ENCODE measurements at regions not wholly inside any gene's neighbourhood (a gene's known extent, or its start where the extent isn't known, plus 50 kb on each side); places are given as distances from the start of the nearest gene placed in this dataset.

- TF ChIP-seq CTCF (IDR thresholded peaks at IDR 0.05) (no peak), POLR2AphosphoS5 (IDR thresholded peaks at IDR 0.05) (no peak), POLR2A (IDR thresholded peaks at IDR 0.05) (no peak)
- WGBS, result 91% methylated on average over 3 of the region's 3 CpGs
- Histone ChIP-seq H3K27ac (no peak overlapping the region), H3K36me3 (no peaks in the 10 kb centered on the region), H3K4me3 (no peak overlapping the region), H3K9me3 (no peaks in the 10 kb centered on the region), H3K4me1 (replicated peaks) (no peaks in the 10 kb centered on the region), H3K27me3 (replicated peaks; ENCODE audit: insufficient read depth) (no peaks in the 10 kb centered on the region)
- intact Hi-C loops (cut with DNase I), result no loop called here
- DNase-seq (ENCODE audit: low spot score), result no peak
Observed at GRCh38 chr3:110733045-110733444, 338.6 kb upstream of the NECTIN3 start.

GRCh38 chr3:110734524-110734923 is 337.1 kb upstream of the NECTIN3 start:
- 76% methylated on average over 5 of the region's 5 CpGs for WGBS

DNA sequence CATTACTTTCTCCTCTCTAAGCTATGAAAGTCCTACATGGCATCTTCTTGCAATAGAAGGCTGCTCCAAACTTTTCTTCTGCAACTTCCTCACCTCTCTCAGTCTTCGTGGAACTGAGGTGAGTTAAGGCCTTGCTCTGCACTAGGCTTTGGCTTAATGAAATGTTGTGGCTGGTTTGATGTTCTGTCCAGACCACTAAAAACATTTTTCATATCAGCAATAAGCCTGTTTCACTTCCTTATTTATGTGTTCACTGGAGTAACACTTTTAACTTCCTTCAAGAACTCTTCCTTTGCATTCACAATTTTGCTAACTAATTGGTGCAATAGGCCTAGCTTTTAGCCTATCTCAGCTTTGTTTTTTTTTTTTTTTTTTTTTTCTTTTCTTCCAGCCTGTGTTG is 335.3 kb upstream of the NECTIN3 start:
- Histone ChIP-seq H3K4me1 (replicated peaks) (no peaks in the 10 kb centered on the region), H3K27me3 (replicated peaks; ENCODE audit: insufficient read depth) (no peaks in the 10 kb centered on the region), H3K36me3 (no peaks in the 10 kb centered on the region), H3K27ac (no peak overlapping the region), H3K9me3 (no peaks in the 10 kb centered on the region), H3K4me3 (no peak overlapping the region)
- intact Hi-C loops (cut with DNase I), result no loop called here
- TF ChIP-seq POLR2A (IDR thresholded peaks at IDR 0.05) (no peak), POLR2AphosphoS5 (IDR thresholded peaks at IDR 0.05) (no peak), CTCF (IDR thresholded peaks at IDR 0.05) (no peak)
- DNase-seq (ENCODE audit: low spot score), result no peak
- 76% methylated on average over 1 of the region's 1 CpG for WGBS

More at GRCh38 chr3:110734524-110734923, 337.1 kb upstream of the NECTIN3 start:
- Histone ChIP-seq H3K27me3 (replicated peaks; ENCODE audit: insufficient read depth) (no peaks in the 10 kb centered on the region), H3K4me3 (no peak overlapping the region), H3K27ac (no peak overlapping the region), H3K36me3 (no peaks in the 10 kb centered on the region), H3K9me3 (no peaks in the 10 kb centered on the region), H3K4me1 (replicated peaks) (no peaks in the 10 kb centered on the region)
- no peak for DNase-seq (ENCODE audit: low spot score)
- no peak for TF ChIP-seq CTCF (IDR thresholded peaks at IDR 0.05)
- TF ChIP-seq POLR2A (IDR thresholded peaks at IDR 0.05), result no peak
- TF ChIP-seq POLR2AphosphoS5 (IDR thresholded peaks at IDR 0.05), result no peak
- intact Hi-C loops (cut with DNase I), result no loop called here

DNA sequence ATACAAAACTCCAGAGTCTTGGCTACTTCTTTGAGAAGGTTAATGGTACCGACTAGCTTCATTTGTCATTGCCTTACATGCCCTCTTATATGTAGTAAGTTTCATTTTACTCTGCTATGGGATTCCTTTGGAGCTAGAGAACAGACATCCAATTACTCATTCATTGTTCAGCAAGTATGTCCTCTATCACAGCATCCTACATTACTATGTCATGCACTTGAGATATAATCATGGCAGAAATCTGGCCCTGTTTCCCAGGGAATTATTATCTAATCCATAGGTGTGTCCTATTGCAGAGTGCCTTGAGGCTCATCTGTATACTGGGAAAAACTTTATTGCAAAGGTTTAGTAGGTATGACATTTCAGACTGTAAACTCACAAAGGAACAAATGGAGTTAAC is 333.1 kb upstream of the NECTIN3 start:
- H3K9me3 ChIP-seq, result no peaks in the 10 kb centered on the region
- WGBS, result 86% methylated on average over 1 of the region's 1 CpG

More for the DNA sequence above, 333.1 kb upstream of the NECTIN3 start:
- TF ChIP-seq POLR2A (IDR thresholded peaks at IDR 0.05), result no peak
- no peak for TF ChIP-seq POLR2AphosphoS5 (IDR thresholded peaks at IDR 0.05)
- TF ChIP-seq CTCF (IDR thresholded peaks at IDR 0.05), result no peak
- H3K36me3 ChIP-seq, result no peaks in the 10 kb centered on the region
- H3K27me3 ChIP-seq (replicated peaks; ENCODE audit: insufficient read depth), result no peaks in the 10 kb centered on the region
- H3K4me1 ChIP-seq (replicated peaks), result no peaks in the 10 kb centered on the region
- intact Hi-C loops (cut with DNase I), result no loop called here
- no peak overlapping the region for H3K4me3 ChIP-seq
- no peak for DNase-seq (ENCODE audit: low spot score)
- no peak overlapping the region for H3K27ac ChIP-seq

Measured in prostate gland (tissue), 2 donors.